NCI-H1694 treated with DMSO at 0.1 percent for 48 hours (cell line): ENCODE measurements at regions not wholly inside any gene's neighbourhood (a gene's known extent, or its start where the extent isn't known, plus 50 kb on each side); places are given as distances from the start of the nearest gene placed in this dataset.

ENCODE experiments used
- DNase-seq: peaks from one replicate; lab custom pipeline; 2025; lab: John Stamatoyannopoulos, UW

GRCh38 chr3:139732729-139733128, 55.0 kb upstream of the NMNAT3 start:
- no peak for DNase-seq

GRCh38 chr3:139729300-139729699, 51.5 kb upstream of the NMNAT3 start:
- DNase-seq = no peak

- no peak for DNase-seq
These were observed 50.6 kb upstream of the NMNAT3 start for GRCh38 chr3:139728414-139728813.
